ENCODE measurements at regions not wholly inside any gene's neighbourhood (a gene's known extent, or its start where the extent isn't known, plus 50 kb on each side); places are given as distances from the start of the nearest gene placed in this dataset.

GRCh38 chr17:30599428-30600059 is 122.3 kb downstream of the GOSR1 start:
- Histone ChIP-seq H4K20me1 (ENCODE audit: insufficient read depth) (peaks cover 18% of the 10 kb centered on the region), H2AFZ (ENCODE audit: low read depth) (peak overlapping the region; percentile 87), H3K4me2 (peak overlapping the region; percentile 73), H3K4me3 (ENCODE audit: low read depth in 2 of 2, low read length in 1 of 2) (peak overlapping the region; percentile 76 to 92), H3K4me1 (ENCODE audit: control insufficient read depth in 1 of 2, insufficient read depth in 2 of 2, low read depth in 1 of 2, low read length in 1 of 2) (peaks cover 0 to 2% of the 10 kb centered on the region in 2 experiments; a peak in 1 of 4 replicates), H3K79me2 (ENCODE audit: insufficient read depth) (peaks cover 37% of the 10 kb centered on the region), H3K9me2 (no peaks in the 10 kb centered on the region), H3K27ac (ENCODE audit: low read depth in 2 of 2, low read length in 1 of 2) (peak overlapping the region; percentile 92), H3K36me3 (replicated peaks in 1 of 2; ENCODE audit: control insufficient read depth in 1 of 2, insufficient read depth in 2 of 2, low read length in 1 of 2) (no peaks in the 10 kb centered on the region), H3K27me3 (ENCODE audit: insufficient read depth) (no peaks in the 10 kb centered on the region), H3K9ac (peak overlapping the region; percentile 86), H3F3A (replicated peaks; ENCODE audit: insufficient read depth) (peaks cover 2% of the 10 kb centered on the region), H3K9me3 (no peaks in the 10 kb centered on the region)
- WGBS (ENCODE audit: low lambda C conversion rate), result 57% methylated on average over 13 of the region's 13 CpGs
- TF ChIP-seq FOSL2 (IDR thresholded peaks at IDR 0.05; ENCODE audit: borderline replicate concordance, low read depth) (no peak), MXI1 (IDR thresholded peaks at IDR 0.05; ENCODE audit: low read depth, low read length) (no peak), MAX (IDR thresholded peaks at IDR 0.05; ENCODE audit: low read depth) (no peak), ELF1 (IDR thresholded peaks at IDR 0.05) (no peak), FOXM1 (IDR thresholded peaks at IDR 0.05; ENCODE audit: low read depth) (no peak), TAF1 (IDR thresholded peaks at IDR 0.05; ENCODE audit: borderline replicate concordance, low read depth, low read length) (no peak), JUND (IDR thresholded peaks at IDR 0.05) (no peak), RFX5 (IDR thresholded peaks at IDR 0.05; ENCODE audit: low read length) (no peak), SIN3A (IDR thresholded peaks at IDR 0.05; ENCODE audit: borderline replicate concordance, low read depth, low read length) (no peak), TEAD4 (IDR thresholded peaks at IDR 0.05; ENCODE audit: borderline replicate concordance, insufficient read depth) (no peak), REST (IDR thresholded peaks at IDR 0.05; ENCODE audit: low read depth, low read length) (no peak), TCF12 (IDR thresholded peaks at IDR 0.05) (no peak), USF2 (IDR thresholded peaks at IDR 0.05; ENCODE audit: borderline replicate concordance, low read depth, low read length) (no peak), CTCF (IDR thresholded peaks at IDR 0.05) (no peak)
- ChIA-PET CTCF (no interaction called here), POLR2A (no interaction called here)
- DNase-seq, result no peak
